Memory B cell (primary cell): ENCODE measurements at regions not wholly inside any gene's neighbourhood (a gene's known extent, or its start where the extent isn't known, plus 50 kb on each side); places are given as distances from the start of the nearest gene placed in this dataset.
"Not testable (repeated sequence)": the region's sequence is repeated elsewhere in the genome, so short reads cannot be mapped to it uniquely, and the experiment has no call there.

Source experiments
- ATAC-seq: fragments of 150-1000 bp; cut with Tn5 transposase; 2 replicates; pipeline ENCODE4 v1.10.0; 2021; ENCODE audit warnings: low read depth, mild to moderate bottlenecking, moderate library complexity
- DNase-seq, 2 donors: peaks; one replicate each; pipeline ENCODE4 v3.0.0; 2022; ENCODE audit warnings: low spot score in 2 of 2
- H3K27ac Mint-ChIP-seq: one replicate; pipeline ENCODE4 v1.8.0; 2022; ENCODE audit warnings: mild to moderate bottlenecking, moderate library complexity, mixed read lengths
- H3K27me3 Mint-ChIP-seq: one replicate; pipeline ENCODE4 v1.8.0; 2022; ENCODE audit warnings: mixed read lengths
- H3K36me3 Mint-ChIP-seq: one replicate; pipeline ENCODE4 v1.8.0; 2022; ENCODE audit warnings: mild to moderate bottlenecking, mixed read lengths
- H3K4me1 Mint-ChIP-seq: one replicate; pipeline ENCODE4 v1.8.0; 2022; ENCODE audit warnings: mixed read lengths
- H3K4me3 Mint-ChIP-seq: one replicate; pipeline ENCODE4 v1.8.0; 2022; ENCODE audit warnings: mild to moderate bottlenecking, moderate library complexity, mixed read lengths
- H3K9me3 Mint-ChIP-seq: one replicate; pipeline ENCODE4 v1.8.0; 2022; ENCODE audit warnings: mixed read lengths

- Mint-ChIP-seq H3K27me3 (peaks cover 5% of the 10 kb centered on the region), H3K4me1 (no peaks in the 10 kb centered on the region), H3K36me3 (no peaks in the 10 kb centered on the region), H3K4me3 (no peak overlapping the region), H3K9me3 (peaks cover 3% of the 10 kb centered on the region), H3K27ac (no peak overlapping the region)
- DNase-seq (no peak), ATAC-seq (no peak)
Measured at GRCh38 chr5:169384661-169385060, 83.7 kb upstream of the SLIT3 start.

- no peak for DNase-seq
- Mint-ChIP-seq H3K27ac (no peak overlapping the region), H3K27me3 (no peaks in the 10 kb centered on the region), H3K4me1 (no peaks in the 10 kb centered on the region), H3K4me3 (no peak overlapping the region), H3K9me3 (peaks cover 9% of the 10 kb centered on the region), H3K36me3 (no peaks in the 10 kb centered on the region)
- ATAC-seq: no peak
Measured at GRCh38 chr5:169374761-169375160, 73.8 kb upstream of the SLIT3 start.

- Mint-ChIP-seq H3K27ac (no peak overlapping the region), H3K4me3 (no peak overlapping the region), H3K27me3 (no peaks in the 10 kb centered on the region), H3K4me1 (no peaks in the 10 kb centered on the region), H3K36me3 (no peaks in the 10 kb centered on the region), H3K9me3 (peaks cover 8% of the 10 kb centered on the region)
- no peak for DNase-seq
- no peak for ATAC-seq
Measured at GRCh38 chr5:169374111-169374510, 73.2 kb upstream of the SLIT3 start.

GRCh38 chr5:169371801-169372200, 70.9 kb upstream of the SLIT3 start:
- H3K27ac Mint-ChIP-seq, H3K4me3 Mint-ChIP-seq, H3K9me3 Mint-ChIP-seq, DNase-seq, H3K36me3 Mint-ChIP-seq, H3K27me3 Mint-ChIP-seq, H3K4me1 Mint-ChIP-seq, ATAC-seq: not testable (repeated sequence)

GRCh38 chr5:169369130-169369529, 68.2 kb upstream of the SLIT3 start:
- peaks cover 7% of the 10 kb centered on the region for H3K27me3 Mint-ChIP-seq
- no peak for DNase-seq

GRCh38 chr5:169367861-169368260, 66.9 kb upstream of the SLIT3 start:
- Mint-ChIP-seq H3K27ac (no peak overlapping the region), H3K4me3 (no peak overlapping the region), H3K4me1 (no peaks in the 10 kb centered on the region), H3K36me3 (peaks cover 2% of the 10 kb centered on the region), H3K9me3 (peaks cover 9% of the 10 kb centered on the region), H3K27me3 (peaks cover 7% of the 10 kb centered on the region)
- ATAC-seq (no peak), DNase-seq (no peak)

More at GRCh38 chr5:169369130-169369529, 68.2 kb upstream of the SLIT3 start:
- H3K4me3 Mint-ChIP-seq: no peak overlapping the region
- H3K36me3 Mint-ChIP-seq: peaks cover 2% of the 10 kb centered on the region
- ATAC-seq: no peak
- no peaks in the 10 kb centered on the region for H3K4me1 Mint-ChIP-seq
- H3K27ac Mint-ChIP-seq: no peak overlapping the region
- peaks cover 9% of the 10 kb centered on the region for H3K9me3 Mint-ChIP-seq

- H3K9me3 Mint-ChIP-seq: peaks cover 2% of the 10 kb centered on the region
- ATAC-seq (no peak), DNase-seq (no peak)
- no peaks in the 10 kb centered on the region for H3K4me1 Mint-ChIP-seq
- no peak overlapping the region for H3K4me3 Mint-ChIP-seq
- H3K27me3 Mint-ChIP-seq: no peaks in the 10 kb centered on the region
- H3K36me3 Mint-ChIP-seq: no peaks in the 10 kb centered on the region
- H3K27ac Mint-ChIP-seq: no peak overlapping the region
Measured at GRCh38 chr5:169357291-169357690, 56.4 kb upstream of the SLIT3 start.

GRCh38 chr5:169356811-169357210, 55.9 kb upstream of the SLIT3 start:
- Mint-ChIP-seq H3K4me3 (no peak overlapping the region), H3K27ac (no peak overlapping the region), H3K9me3 (peaks cover 2% of the 10 kb centered on the region), H3K4me1 (no peaks in the 10 kb centered on the region), H3K36me3 (no peaks in the 10 kb centered on the region), H3K27me3 (no peaks in the 10 kb centered on the region)
- ATAC-seq (no peak), DNase-seq (no peak)

- Mint-ChIP-seq H3K4me3 (no peak overlapping the region), H3K9me3 (peaks cover 2% of the 10 kb centered on the region), H3K36me3 (no peaks in the 10 kb centered on the region), H3K4me1 (no peaks in the 10 kb centered on the region), H3K27me3 (no peaks in the 10 kb centered on the region), H3K27ac (no peak overlapping the region)
- ATAC-seq (no peak), DNase-seq (no peak)
Measured at GRCh38 chr5:169356181-169356580, 55.2 kb upstream of the SLIT3 start.

- Mint-ChIP-seq H3K4me3 (no peak overlapping the region), H3K27ac (no peak overlapping the region), H3K4me1 (no peaks in the 10 kb centered on the region), H3K27me3 (no peaks in the 10 kb centered on the region), H3K9me3 (peaks cover under 1% of the 10 kb centered on the region), H3K36me3 (no peaks in the 10 kb centered on the region)
- no peak for DNase-seq
- no peak for ATAC-seq
Measured at GRCh38 chr5:169354921-169355320, 54.0 kb upstream of the SLIT3 start.

GRCh38 chr5:169354263-169354662, 53.3 kb upstream of the SLIT3 start:
- H3K27me3 Mint-ChIP-seq: peaks cover 3% of the 10 kb centered on the region
- no peak overlapping the region for H3K27ac Mint-ChIP-seq
- H3K9me3 Mint-ChIP-seq: no peaks in the 10 kb centered on the region
- H3K4me3 Mint-ChIP-seq: no peak overlapping the region
- H3K4me1 Mint-ChIP-seq: no peaks in the 10 kb centered on the region
- ATAC-seq (no peak), DNase-seq (no peak)
- H3K36me3 Mint-ChIP-seq: no peaks in the 10 kb centered on the region

GRCh38 chr5:169352901-169353300, 52.0 kb upstream of the SLIT3 start:
- Mint-ChIP-seq H3K27me3 (peaks cover 3% of the 10 kb centered on the region), H3K4me3 (no peak overlapping the region)

GRCh38 chr5:169351721-169352120, 50.8 kb upstream of the SLIT3 start:
- Mint-ChIP-seq H3K4me1 (no peaks in the 10 kb centered on the region), H3K36me3 (no peaks in the 10 kb centered on the region), H3K9me3 (no peaks in the 10 kb centered on the region), H3K27me3 (peaks cover 5% of the 10 kb centered on the region), H3K27ac (no peak overlapping the region), H3K4me3 (no peak overlapping the region)
- DNase-seq (no peak), ATAC-seq (no peak)

More at GRCh38 chr5:169352901-169353300, 52.0 kb upstream of the SLIT3 start:
- no peaks in the 10 kb centered on the region for H3K36me3 Mint-ChIP-seq
- no peak for DNase-seq
- H3K27ac Mint-ChIP-seq: no peak overlapping the region
- H3K9me3 Mint-ChIP-seq: no peaks in the 10 kb centered on the region
- no peak for ATAC-seq
- no peaks in the 10 kb centered on the region for H3K4me1 Mint-ChIP-seq

GRCh38 chr5:169350759-169351240, 49.9 kb upstream of the SLIT3 start:
- Mint-ChIP-seq H3K27ac (no peak overlapping the region), H3K27me3 (peaks cover 5% of the 10 kb centered on the region), H3K4me1 (no peaks in the 10 kb centered on the region), H3K9me3 (no peaks in the 10 kb centered on the region), H3K4me3 (no peak overlapping the region), H3K36me3 (no peaks in the 10 kb centered on the region)
- DNase-seq: no peak
- ATAC-seq: no peak
